Liver (tissue), 3 donors: ENCODE measurements at regions not wholly inside any gene's neighbourhood (a gene's known extent, or its start where the extent isn't known, plus 50 kb on each side); places are given as distances from the start of the nearest gene placed in this dataset.
"Not testable (repeated sequence)": the region's sequence is repeated elsewhere in the genome, so short reads cannot be mapped to it uniquely, and the experiment has no call there.

Source experiments
- GABPA ChIP-seq, 2 donors: IDR thresholded peaks in 1 of 2; conservative IDR thresholded peaks in 1 of 2; 2 replicates each; pipeline ENCODE4 v1.6.1; 2016; ENCODE audit warnings: antibody characterized with exemption in 2 of 2, mild to moderate bottlenecking in 1 of 2, moderate library complexity in 1 of 2
- REST ChIP-seq: IDR thresholded peaks from 2 replicates; pipeline ENCODE4 v1.6.1; 2016; ENCODE audit warnings: antibody characterized with exemption, mild to moderate bottlenecking
- TAF1 ChIP-seq: conservative IDR thresholded peaks from 2 replicates; pipeline ENCODE4 v1.6.1; 2016; ENCODE audit warnings: antibody characterized with exemption, mild to moderate bottlenecking
- TF ChIP-seq, protein P1 (sequence below): fragments of 150-350 bp; IDR thresholded peaks from 2 replicates; pipeline ENCODE4 v1.5.1; 2017; ENCODE audit warnings: improper control_type of control experiment, low read depth, low read length; ENCODE audit not compliant: missing input control
- donor health status: healthy.
- donor health status: healthy.

- TF ChIP-seq GABPA (IDR thresholded peaks at IDR 0.05 in 1 of 2, conservative IDR thresholded peaks at IDR 0.05 in 1 of 2); REST; TAF1: not testable (repeated sequence)
- TF ChIP-seq, protein P1, sequence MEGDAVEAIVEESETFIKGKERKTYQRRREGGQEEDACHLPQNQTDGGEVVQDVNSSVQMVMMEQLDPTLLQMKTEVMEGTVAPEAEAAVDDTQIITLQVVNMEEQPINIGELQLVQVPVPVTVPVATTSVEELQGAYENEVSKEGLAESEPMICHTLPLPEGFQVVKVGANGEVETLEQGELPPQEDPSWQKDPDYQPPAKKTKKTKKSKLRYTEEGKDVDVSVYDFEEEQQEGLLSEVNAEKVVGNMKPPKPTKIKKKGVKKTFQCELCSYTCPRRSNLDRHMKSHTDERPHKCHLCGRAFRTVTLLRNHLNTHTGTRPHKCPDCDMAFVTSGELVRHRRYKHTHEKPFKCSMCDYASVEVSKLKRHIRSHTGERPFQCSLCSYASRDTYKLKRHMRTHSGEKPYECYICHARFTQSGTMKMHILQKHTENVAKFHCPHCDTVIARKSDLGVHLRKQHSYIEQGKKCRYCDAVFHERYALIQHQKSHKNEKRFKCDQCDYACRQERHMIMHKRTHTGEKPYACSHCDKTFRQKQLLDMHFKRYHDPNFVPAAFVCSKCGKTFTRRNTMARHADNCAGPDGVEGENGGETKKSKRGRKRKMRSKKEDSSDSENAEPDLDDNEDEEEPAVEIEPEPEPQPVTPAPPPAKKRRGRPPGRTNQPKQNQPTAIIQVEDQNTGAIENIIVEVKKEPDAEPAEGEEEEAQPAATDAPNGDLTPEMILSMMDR = not testable (repeated sequence)
Observed at GRCh38 chr17:22226477-22226876, 534.2 kb downstream of the KCNJ18 start.
